ENCODE measurements at regions not wholly inside any gene's neighbourhood (a gene's known extent, or its start where the extent isn't known, plus 50 kb on each side); places are given as distances from the start of the nearest gene placed in this dataset.

- POLR2A ChIA-PET, result no interaction called here
- no peak for DNase-seq
- peaks cover 6% of the 10 kb centered on the region for H3K9me3 Mint-ChIP-seq
- no peaks in the 10 kb centered on the region for H3K27me3 Mint-ChIP-seq
- no peaks in the 10 kb centered on the region for H3K36me3 Mint-ChIP-seq (ENCODE audit: low read depth)
- no peak for TF ChIP-seq CTCF (IDR thresholded peaks at IDR 0.05)
- H3K4me1 Mint-ChIP-seq, result no peaks in the 10 kb centered on the region
- CTCF ChIA-PET, result interaction anchor here (1.3 kb wide), 1 partner anchor 599 kb away, joined by 6 read pairs; no protein-coding TSS in a partner anchor
- intact Hi-C loops (cut with micrococcal nuclease), result loop anchor here (1.0 to 10.0 kb wide), 4 partner anchors 128 to 599 kb away; no protein-coding TSS in a partner anchor
- H3K4me3 Mint-ChIP-seq, result no peak overlapping the region
- no peak for ATAC-seq (ENCODE audit: low read depth)
- no peak overlapping the region for H3K27ac Mint-ChIP-seq
Measured at GRCh38 chr4:14254926-14255325, 627.4 kb upstream of the BOD1L1 start.

- no peak for ATAC-seq (ENCODE audit: low read depth)
- Mint-ChIP-seq H3K4me1 (no peaks in the 10 kb centered on the region), H3K27ac (no peak overlapping the region), H3K36me3 (ENCODE audit: low read depth) (no peaks in the 10 kb centered on the region), H3K9me3 (peaks cover 3% of the 10 kb centered on the region), H3K4me3 (no peak overlapping the region), H3K27me3 (no peaks in the 10 kb centered on the region)
- intact Hi-C loops (cut with micrococcal nuclease), result loop anchor here (5.0 to 10.0 kb wide), 2 partner anchors 131 to 373 kb away; no protein-coding TSS in a partner anchor
- no peak for DNase-seq
- POLR2A ChIA-PET, result no interaction called here
- no peak for TF ChIP-seq CTCF (IDR thresholded peaks at IDR 0.05)
- CTCF ChIA-PET, result no interaction called here
Measured at GRCh38 chr4:14257903-14258302, 630.4 kb upstream of the BOD1L1 start.

GRCh38 chr4:14259936-14260335 is 632.4 kb upstream of the BOD1L1 start:
- ATAC-seq (ENCODE audit: low read depth), result no peak
- DNase-seq, result no peak
- H3K27me3 Mint-ChIP-seq, result no peaks in the 10 kb centered on the region
- intact Hi-C loops (cut with micrococcal nuclease), result loop anchor here (5.0 to 10.0 kb wide), 2 partner anchors 133 to 375 kb away; no protein-coding TSS in a partner anchor
- H3K4me3 Mint-ChIP-seq, result no peak overlapping the region
- no peaks in the 10 kb centered on the region for H3K36me3 Mint-ChIP-seq (ENCODE audit: low read depth)
- ChIA-PET POLR2A (no interaction called here), CTCF (no interaction called here)
- no peak overlapping the region for H3K27ac Mint-ChIP-seq
- H3K4me1 Mint-ChIP-seq, result no peaks in the 10 kb centered on the region
- no peak for TF ChIP-seq CTCF (IDR thresholded peaks at IDR 0.05)
- H3K9me3 Mint-ChIP-seq, result no peaks in the 10 kb centered on the region

- H3K4me1 Mint-ChIP-seq, result no peaks in the 10 kb centered on the region
- no peaks in the 10 kb centered on the region for H3K36me3 Mint-ChIP-seq (ENCODE audit: low read depth)
- ChIA-PET POLR2A (no interaction called here), CTCF (no interaction called here)
- no peak for DNase-seq
- ATAC-seq (ENCODE audit: low read depth), result no peak
- no peak overlapping the region for H3K4me3 Mint-ChIP-seq
- intact Hi-C loops (cut with micrococcal nuclease), result no loop called here
- no peak overlapping the region for H3K27ac Mint-ChIP-seq
- TF ChIP-seq CTCF (IDR thresholded peaks at IDR 0.05), result no peak
- H3K27me3 Mint-ChIP-seq, result no peaks in the 10 kb centered on the region
- no peaks in the 10 kb centered on the region for H3K9me3 Mint-ChIP-seq
Measured at GRCh38 chr4:14260591-14260990, 633.1 kb upstream of the BOD1L1 start.

- H3K4me3 Mint-ChIP-seq, result no peak overlapping the region
- H3K4me1 Mint-ChIP-seq, result no peaks in the 10 kb centered on the region
- ChIA-PET POLR2A (no interaction called here), CTCF (no interaction called here)
- intact Hi-C loops (cut with micrococcal nuclease), result no loop called here
- no peak for TF ChIP-seq CTCF (IDR thresholded peaks at IDR 0.05)
- no peaks in the 10 kb centered on the region for H3K27me3 Mint-ChIP-seq
- no peak overlapping the region for H3K27ac Mint-ChIP-seq
- H3K9me3 Mint-ChIP-seq, result no peaks in the 10 kb centered on the region
- ATAC-seq (ENCODE audit: low read depth) (no peak), DNase-seq (no peak)
- no peaks in the 10 kb centered on the region for H3K36me3 Mint-ChIP-seq (ENCODE audit: low read depth)
Measured at GRCh38 chr4:14262221-14262620, 634.7 kb upstream of the BOD1L1 start.

Data from activated B cell treated with CpG ODN at 0.5 μM for 24 hours (primary cell).